Esophagus squamous epithelium (tissue), 4 donors: ENCODE measurements at regions not wholly inside any gene's neighbourhood (a gene's known extent, or its start where the extent isn't known, plus 50 kb on each side); places are given as distances from the start of the nearest gene placed in this dataset.

Experiments
- CTCF ChIP-seq, 6 experiments: fragments of 450-650 bp in 4 of 6; fragments of 200-600 bp in 2 of 6; sonication (generic) in 2 of 6; IDR thresholded peaks; one replicate each; pipeline ENCODE4 v1.5.1; 2016 to 2019; ENCODE audit warnings: antibody characterized with exemption in 6 of 6, mild to moderate bottlenecking in 4 of 6, moderate library complexity in 4 of 6
- POLR2A ChIP-seq, 4 donors: fragments of 450-650 bp; IDR thresholded peaks; one replicate each; pipeline ENCODE4 v1.6.1; 2017; ENCODE audit warnings: antibody characterized with exemption in 4 of 4, mild to moderate bottlenecking in 4 of 4, moderate library complexity in 3 of 4

- TF ChIP-seq CTCF (IDR thresholded peaks at IDR 0.05) = no peak
- no peak for TF ChIP-seq POLR2A (IDR thresholded peaks at IDR 0.05)
Measured at GRCh38 chr11:130725421-130726233, 190.7 kb downstream of the SNX19 start.
